Mesodermal cell (in vitro differentiated cells): ENCODE measurements at regions not wholly inside any gene's neighbourhood (a gene's known extent, or its start where the extent isn't known, plus 50 kb on each side); places are given as distances from the start of the nearest gene placed in this dataset.

Source experiments
- H3K27ac ChIP-seq: 2 replicates; pipeline ENCODE4 v1.7.0; 2013; ENCODE audit warnings: mild to moderate bottlenecking, low read depth, low read length, moderate library complexity; ENCODE audit not compliant: severe bottlenecking
- H3K36me3 ChIP-seq: 2 replicates; pipeline ENCODE4 v1.7.1; 2013; ENCODE audit warnings: mild to moderate bottlenecking, low read length, moderate library complexity; ENCODE audit not compliant: control insufficient read depth, insufficient read depth
- H3K4me1 ChIP-seq: one replicate; pipeline ENCODE4 v1.7.1; 2013; ENCODE audit warnings: mild to moderate bottlenecking, low read length; ENCODE audit not compliant: insufficient read depth, control insufficient read depth, poor library complexity, severe bottlenecking
- H3K4me3 ChIP-seq: 2 replicates; pipeline ENCODE4 v1.7.0; 2013; ENCODE audit warnings: low read length, control low read depth, mild to moderate bottlenecking; ENCODE audit not compliant: insufficient read depth, poor library complexity, severe bottlenecking; ENCODE audit errors: extremely low read depth
- H3K9me3 ChIP-seq: 2 replicates; pipeline ENCODE4 v1.7.1; 2013; ENCODE audit warnings: mild to moderate bottlenecking, low read length, moderate library complexity; ENCODE audit not compliant: control insufficient read depth
- WGBS, 2 experiments: methylation state at CpG; one replicate each; pipeline ENCODE4 v1.1.5; 2013; ENCODE audit warnings: missing lambda C conversion rate in 2 of 2; ENCODE audit not compliant: insufficient coverage in 2 of 2; 5-methylcytosine and 5-hydroxymethylcytosine counted together

DNA sequence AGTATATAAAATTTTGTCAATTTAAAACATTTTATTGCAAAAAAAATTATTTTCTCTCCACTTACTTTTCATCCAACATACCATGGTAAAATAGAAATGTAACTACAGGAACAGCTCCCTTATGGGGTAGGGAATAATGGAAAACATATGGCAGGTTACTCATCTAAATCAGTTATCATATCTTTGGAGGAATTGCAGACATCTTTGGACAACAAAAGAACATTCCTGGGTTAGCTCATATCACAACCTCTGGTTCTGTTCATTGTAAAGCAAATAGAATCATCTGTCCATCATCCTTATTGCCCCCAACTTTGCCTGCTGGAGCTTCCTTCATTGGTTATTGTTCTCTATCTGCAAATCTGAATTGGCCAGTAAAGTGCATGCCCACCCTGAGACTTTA, 387.5 kb upstream of the GRID2 start:
- Histone ChIP-seq H3K9me3 (no peaks in the 10 kb centered on the region), H3K27ac (no peak overlapping the region), H3K4me1 (no peaks in the 10 kb centered on the region), H3K4me3 (no peak overlapping the region), H3K36me3 (no peaks in the 10 kb centered on the region)

GRCh38 chr4:91924625-91925024, 379.1 kb upstream of the GRID2 start:
- WGBS, 2 experiments: 82 to 86% methylated on average over 2 to 3 of the region's 5 CpGs
- Histone ChIP-seq H3K4me1 (no peaks in the 10 kb centered on the region), H3K4me3 (no peak overlapping the region), H3K36me3 (no peaks in the 10 kb centered on the region), H3K9me3 (no peaks in the 10 kb centered on the region), H3K27ac (no peak overlapping the region)

GRCh38 chr4:91935217-91935616, 368.5 kb upstream of the GRID2 start:
- Histone ChIP-seq H3K4me3 (no peak overlapping the region), H3K9me3 (peaks cover 6% of the 10 kb centered on the region)
- 79 to 89% methylated on average over 6 of the region's 6 CpGs for WGBS, 2 experiments

GRCh38 chr4:91936311-91936710, 367.5 kb upstream of the GRID2 start:
- no peak overlapping the region for H3K4me3 ChIP-seq
- 100% methylated on average over 1 to 2 of the region's 3 CpGs for WGBS, 2 experiments
- H3K4me1 ChIP-seq: no peaks in the 10 kb centered on the region

More at GRCh38 chr4:91935217-91935616, 368.5 kb upstream of the GRID2 start:
- Histone ChIP-seq H3K4me1 (no peaks in the 10 kb centered on the region), H3K27ac (no peak overlapping the region), H3K36me3 (no peaks in the 10 kb centered on the region)

DNA sequence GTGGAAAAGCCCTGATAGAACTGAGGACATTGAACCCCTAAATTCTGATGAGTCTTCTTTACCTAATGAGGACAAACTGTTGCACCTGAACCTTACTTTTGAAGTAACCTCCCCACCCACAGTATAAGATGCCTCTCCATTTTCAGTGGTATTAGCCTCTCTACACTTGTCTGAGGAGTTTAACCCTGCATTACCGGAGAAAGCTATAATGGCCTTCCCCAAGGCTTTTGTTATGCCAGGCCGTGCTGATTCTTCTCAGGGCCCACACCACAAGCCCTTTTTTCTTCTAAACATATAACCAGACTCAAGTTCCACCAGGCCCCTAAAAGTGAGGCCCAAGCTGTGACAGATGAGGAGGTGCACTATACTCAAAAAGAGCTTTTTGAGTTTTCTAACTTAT, 345.8 kb upstream of the GRID2 start:
- no peaks in the 10 kb centered on the region for H3K4me1 ChIP-seq
- 89 to 100% methylated on average over 1 to 2 of the region's 2 CpGs for WGBS, 2 experiments
- peaks cover 4% of the 10 kb centered on the region for H3K9me3 ChIP-seq
- no peak overlapping the region for H3K4me3 ChIP-seq
- H3K36me3 ChIP-seq: no peaks in the 10 kb centered on the region
- H3K27ac ChIP-seq: no peak overlapping the region

More at GRCh38 chr4:91936311-91936710, 367.5 kb upstream of the GRID2 start:
- Histone ChIP-seq H3K9me3 (peaks cover 6% of the 10 kb centered on the region), H3K27ac (no peak overlapping the region), H3K36me3 (no peaks in the 10 kb centered on the region)

DNA sequence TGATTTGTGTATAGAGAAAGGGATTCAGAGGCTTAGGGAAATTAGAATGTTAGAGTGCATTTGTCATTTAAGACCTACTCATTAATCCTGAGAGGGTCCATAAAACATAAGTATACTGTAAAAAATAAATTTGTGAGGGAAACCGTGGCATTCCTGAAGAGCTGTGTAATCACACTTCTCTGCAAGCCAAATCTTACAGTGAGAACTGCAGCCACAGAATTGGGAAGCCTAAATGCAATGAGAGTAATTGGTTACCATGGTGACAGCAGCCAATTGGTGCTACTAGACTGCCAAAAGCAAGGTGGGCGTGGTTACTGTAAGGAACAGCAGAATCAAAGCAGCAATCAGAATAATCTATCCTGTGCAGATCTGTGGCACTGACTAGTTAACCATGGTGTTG, 345.2 kb upstream of the GRID2 start:
- WGBS, 2 experiments: no CpG with 5 or more reads among the region's 2 CpGs
- H3K9me3 ChIP-seq: peaks cover 4% of the 10 kb centered on the region
- H3K36me3 ChIP-seq: no peaks in the 10 kb centered on the region

DNA sequence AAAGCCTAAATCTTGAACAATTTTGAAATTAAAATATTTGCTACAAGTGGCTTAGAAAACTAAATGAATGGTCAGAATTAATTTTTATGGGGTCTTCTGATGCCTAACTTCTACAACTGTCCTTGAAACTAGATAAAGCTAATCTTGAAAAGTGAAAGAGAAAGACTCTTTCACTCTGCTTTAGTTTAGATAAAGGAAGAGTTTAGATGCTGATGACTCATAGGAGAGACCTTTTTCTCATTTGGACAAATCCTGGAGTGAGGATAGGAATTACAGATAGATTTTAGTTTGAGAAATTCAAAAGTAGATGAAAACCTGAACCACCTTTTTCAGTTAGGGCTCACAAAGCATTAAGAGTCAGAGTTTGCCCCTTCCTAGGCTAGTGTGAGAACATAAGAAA, 342.3 kb upstream of the GRID2 start:
- H3K9me3 ChIP-seq: no peaks in the 10 kb centered on the region
- H3K4me1 ChIP-seq: no peaks in the 10 kb centered on the region
- H3K4me3 ChIP-seq: no peak overlapping the region
- H3K27ac ChIP-seq: no peak overlapping the region
- no peaks in the 10 kb centered on the region for H3K36me3 ChIP-seq

More for the DNA sequence above, 345.2 kb upstream of the GRID2 start:
- Histone ChIP-seq H3K4me3 (no peak overlapping the region), H3K27ac (no peak overlapping the region), H3K4me1 (no peaks in the 10 kb centered on the region)

DNA sequence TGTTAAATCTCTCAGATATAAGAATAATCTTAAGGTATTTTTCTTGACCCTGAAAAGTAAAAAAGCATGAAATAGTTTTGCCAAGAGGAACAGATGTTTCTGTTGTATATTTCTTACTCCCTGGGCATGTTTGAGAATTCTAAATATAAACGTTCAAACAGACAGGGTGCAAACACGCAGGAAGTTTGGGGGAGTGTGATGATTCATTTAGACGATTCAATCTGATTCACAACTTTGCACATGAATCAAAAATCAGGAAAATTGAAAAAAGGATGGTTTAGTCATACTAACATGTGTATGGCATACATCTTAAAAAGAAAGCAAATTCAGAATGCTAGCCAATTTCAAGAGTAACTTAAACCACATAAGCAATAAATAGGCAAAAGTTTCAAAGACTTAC, 340.3 kb upstream of the GRID2 start:
- 80% methylated on average over 1 of the region's 3 CpGs; no CpG with 5 or more reads in 1 of the 2 experiments for WGBS, 2 experiments
- Histone ChIP-seq H3K9me3 (no peaks in the 10 kb centered on the region), H3K27ac (no peak overlapping the region), H3K4me1 (no peaks in the 10 kb centered on the region), H3K36me3 (no peaks in the 10 kb centered on the region), H3K4me3 (no peak overlapping the region)

- Histone ChIP-seq H3K9me3 (no peaks in the 10 kb centered on the region), H3K36me3 (no peaks in the 10 kb centered on the region), H3K4me3 (no peak overlapping the region), H3K4me1 (no peaks in the 10 kb centered on the region), H3K27ac (no peak overlapping the region)
Observed at GRCh38 chr4:91965166-91965565, 338.6 kb upstream of the GRID2 start.

DNA sequence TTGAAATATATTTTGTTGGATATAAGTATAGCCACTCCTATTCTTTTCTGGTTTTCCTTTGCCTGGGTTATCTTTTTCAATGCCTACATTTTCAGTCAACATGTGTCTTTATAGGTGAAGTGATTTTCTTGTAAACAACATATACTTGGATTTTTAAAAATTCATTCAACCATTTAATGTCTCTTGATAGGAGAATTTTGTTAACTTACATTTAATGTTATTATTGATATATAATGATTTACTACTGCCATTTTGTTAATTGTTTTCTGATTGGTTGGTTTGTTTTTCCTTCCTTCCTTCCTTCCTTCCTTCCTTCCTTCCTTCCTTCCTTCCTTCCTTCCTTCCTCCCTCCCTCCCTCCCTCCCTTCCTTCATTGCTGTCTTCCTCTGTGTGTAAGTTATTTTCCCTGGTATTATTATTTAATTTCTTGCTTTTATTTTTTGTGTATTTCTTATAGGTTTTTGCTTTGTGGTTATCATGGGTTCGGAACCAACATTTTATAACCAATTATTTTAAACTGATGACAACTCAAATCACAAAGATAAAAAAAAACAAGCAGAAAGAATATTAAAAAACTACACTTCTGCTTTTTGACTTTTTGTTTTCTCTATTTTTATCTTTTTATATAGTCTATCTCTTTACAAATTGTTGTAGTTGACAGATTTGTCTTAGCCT, 330.1 kb upstream of the GRID2 start:
- H3K9me3 ChIP-seq: no peaks in the 10 kb centered on the region
- H3K36me3 ChIP-seq: no peaks in the 10 kb centered on the region
- H3K27ac ChIP-seq: no peak overlapping the region
- no CpG with 5 or more reads among the region's 1 CpG for WGBS, 2 experiments
- H3K4me1 ChIP-seq: no peaks in the 10 kb centered on the region
- H3K4me3 ChIP-seq: no peak overlapping the region

- no CpG with 5 or more reads among the region's 5 CpGs for WGBS, 2 experiments
- Histone ChIP-seq H3K27ac (no peak overlapping the region), H3K9me3 (no peaks in the 10 kb centered on the region), H3K4me1 (no peaks in the 10 kb centered on the region), H3K36me3 (no peaks in the 10 kb centered on the region), H3K4me3 (no peak overlapping the region)
Observed at GRCh38 chr4:91984466-91984865, 319.3 kb upstream of the GRID2 start.
